GM19455 (cell line): ENCODE measurements at regions not wholly inside any gene's neighbourhood (a gene's known extent, or its start where the extent isn't known, plus 50 kb on each side); places are given as distances from the start of the nearest gene placed in this dataset.

Experiments used
- ATAC-seq: cut with Tn5 transposase; IDR thresholded peaks from one replicate; pipeline ENCODE4 v1.9.1; 2021; ENCODE audit not compliant: unreplicated experiment

DNA sequence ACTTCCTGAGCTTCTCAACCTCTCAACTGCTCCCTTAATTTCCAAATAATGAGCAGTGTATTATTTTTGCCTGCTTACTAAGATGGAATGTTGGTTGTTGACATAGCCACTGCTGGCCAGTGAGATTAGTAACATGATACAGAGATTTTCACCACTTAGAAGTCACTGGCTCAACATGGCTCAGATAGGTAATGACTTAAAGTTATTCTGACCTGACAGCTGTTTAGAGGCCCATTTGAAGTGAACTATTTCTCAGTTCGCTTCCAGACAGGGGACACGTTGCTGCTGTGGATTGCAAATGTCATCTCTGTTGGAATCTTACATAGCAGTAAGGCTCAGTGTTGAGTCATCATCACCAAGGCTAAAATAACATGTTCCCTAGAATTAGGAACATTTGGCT, 490.2 kb downstream of the TLE4 start:
- ATAC-seq = no peak

DNA sequence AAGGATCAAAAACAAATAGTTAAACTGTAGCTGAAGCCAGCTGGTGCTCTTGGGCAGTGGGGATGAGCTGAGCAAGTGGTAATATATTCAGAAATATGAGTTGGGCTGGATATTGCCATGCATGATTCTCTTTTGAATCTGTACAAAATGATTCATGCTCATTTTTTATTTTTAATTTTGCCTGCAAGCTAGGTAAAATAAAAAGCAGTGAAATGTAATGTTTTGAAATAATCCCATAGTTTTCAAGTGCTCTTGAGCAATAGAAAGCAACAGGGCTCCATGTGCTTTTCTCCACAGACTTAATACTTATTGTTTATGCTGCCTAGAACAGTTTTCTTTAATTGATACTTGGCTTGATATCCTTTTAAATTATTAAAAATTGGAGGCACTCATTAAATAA, 489.3 kb downstream of the TLE4 start:
- no peak for ATAC-seq

DNA sequence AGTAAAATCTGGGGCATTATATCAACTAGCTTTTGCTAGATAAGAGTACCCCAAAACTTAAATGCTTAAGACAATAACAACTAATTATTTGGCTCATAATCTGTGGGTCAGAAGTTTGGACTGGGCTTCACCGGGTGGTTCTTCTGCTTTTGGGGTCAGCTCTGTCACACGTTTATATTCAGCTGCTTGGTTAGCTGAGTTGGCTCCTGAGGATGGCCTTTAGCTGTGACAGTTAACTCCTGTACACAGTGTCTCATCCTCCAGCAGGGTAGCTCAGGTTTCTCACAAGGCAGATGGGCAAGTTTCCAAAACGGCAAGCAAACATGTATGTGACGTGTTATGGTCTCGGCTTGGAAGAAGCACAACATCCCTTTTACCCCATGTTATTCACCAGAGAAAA, 488.2 kb downstream of the TLE4 start:
- ATAC-seq = no peak

DNA sequence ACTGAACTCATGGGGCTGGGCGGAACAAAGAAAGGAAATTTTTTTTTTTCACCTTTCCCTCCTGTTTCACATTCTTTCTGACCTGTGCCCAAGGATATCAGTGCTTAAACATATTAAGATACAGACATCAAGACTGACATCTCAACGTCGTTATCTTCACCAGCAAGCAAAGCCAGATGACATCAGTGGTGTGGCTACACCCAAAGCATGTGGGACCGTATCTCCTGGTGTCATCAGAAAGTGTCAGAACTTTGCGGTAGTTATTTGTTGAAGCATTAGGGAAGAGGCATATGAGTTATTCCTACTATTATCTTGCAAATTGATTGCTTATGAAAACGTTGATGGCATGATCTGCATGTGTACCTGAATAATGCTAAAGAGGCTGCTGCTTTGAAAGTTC, 487.4 kb downstream of the TLE4 start:
- ATAC-seq = no peak

DNA sequence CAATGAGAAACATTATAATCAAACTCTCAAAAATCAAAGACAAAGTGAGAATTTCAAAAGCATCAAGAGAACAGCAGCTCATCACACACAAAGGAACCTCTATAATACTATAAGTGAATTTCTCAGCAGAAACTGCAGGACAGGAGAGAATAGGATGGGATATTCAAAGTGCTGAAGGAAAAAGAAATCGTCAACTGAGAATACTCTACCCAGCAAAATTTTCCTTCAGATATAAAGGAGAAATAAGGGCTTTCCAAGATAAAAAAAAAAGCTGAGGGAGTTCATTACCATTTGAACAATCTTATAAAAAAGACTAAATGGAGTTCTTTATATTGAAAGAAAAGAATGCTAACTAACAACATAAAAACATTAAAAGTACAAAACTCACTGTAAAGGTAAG, 481.1 kb downstream of the TLE4 start:
- ATAC-seq = no peak

DNA sequence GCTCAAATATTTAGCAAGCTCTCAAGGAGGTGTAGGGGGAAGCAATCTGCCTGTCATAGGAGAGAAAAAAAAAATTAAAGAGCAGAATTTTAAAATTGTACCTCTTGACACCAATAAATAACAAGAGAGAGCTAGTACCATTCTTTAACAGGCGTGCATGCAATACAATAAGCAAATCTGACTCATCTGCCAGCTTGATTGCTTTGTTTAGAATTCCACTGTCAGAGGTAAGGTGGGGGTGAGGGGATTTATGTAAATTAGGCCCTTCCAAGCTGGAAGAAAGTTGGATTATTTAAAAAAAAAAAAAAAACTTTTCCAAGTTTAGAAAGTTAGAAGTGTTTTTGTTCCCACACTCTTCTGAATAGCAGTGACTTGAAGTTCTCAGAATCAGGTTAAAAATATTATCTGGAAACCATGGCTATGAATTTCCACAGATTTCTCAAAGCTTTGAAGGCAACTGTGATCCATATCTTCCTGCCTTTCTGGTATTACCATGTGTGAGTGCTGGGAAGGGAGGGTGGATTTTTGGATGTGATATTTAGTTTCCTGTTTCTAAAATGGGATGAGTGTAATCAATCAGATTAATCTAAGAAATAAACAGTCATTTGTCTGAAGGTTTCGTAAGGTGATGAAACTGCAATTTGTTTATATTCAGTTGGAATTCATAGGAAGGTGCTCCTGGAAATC, 477.5 kb downstream of the TLE4 start:
- no peak for ATAC-seq

DNA sequence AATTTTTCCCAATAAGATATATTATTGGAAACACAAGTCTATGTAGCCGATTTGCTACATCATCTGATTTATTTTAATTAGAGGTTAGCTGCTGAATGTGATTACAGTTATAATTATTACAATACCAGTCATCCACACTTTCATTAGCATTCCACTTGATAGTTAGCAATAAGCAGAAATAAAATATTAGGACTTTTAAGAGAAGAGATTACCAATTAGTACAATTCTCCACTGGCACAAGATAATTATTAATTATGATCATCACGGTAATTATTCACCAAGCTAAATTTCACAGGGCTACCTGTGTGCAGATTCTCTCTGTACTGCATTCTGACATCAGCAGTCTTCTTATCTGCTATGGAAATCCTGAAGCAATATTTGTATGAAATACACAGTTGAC, 474.7 kb downstream of the TLE4 start:
- no peak for ATAC-seq

DNA sequence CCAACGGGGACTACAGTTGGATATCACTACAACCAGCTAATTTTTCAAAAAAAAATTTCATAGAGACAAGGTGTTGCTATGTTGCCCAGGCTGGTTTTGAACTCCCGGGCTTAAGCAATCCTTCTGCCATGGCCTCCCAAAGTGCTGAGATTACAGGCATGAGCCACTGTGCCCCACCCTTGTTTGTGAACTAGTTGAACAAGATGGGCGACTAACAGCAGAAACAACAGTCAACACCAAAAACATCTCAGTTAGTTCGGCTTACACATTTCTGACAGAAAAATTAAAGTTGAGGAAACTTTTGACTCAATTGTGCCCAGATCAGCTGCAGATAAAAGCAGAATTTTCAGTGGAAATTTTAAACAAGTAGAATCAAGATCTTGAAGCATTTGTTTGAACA, 470.1 kb downstream of the TLE4 start:
- no peak for ATAC-seq

DNA sequence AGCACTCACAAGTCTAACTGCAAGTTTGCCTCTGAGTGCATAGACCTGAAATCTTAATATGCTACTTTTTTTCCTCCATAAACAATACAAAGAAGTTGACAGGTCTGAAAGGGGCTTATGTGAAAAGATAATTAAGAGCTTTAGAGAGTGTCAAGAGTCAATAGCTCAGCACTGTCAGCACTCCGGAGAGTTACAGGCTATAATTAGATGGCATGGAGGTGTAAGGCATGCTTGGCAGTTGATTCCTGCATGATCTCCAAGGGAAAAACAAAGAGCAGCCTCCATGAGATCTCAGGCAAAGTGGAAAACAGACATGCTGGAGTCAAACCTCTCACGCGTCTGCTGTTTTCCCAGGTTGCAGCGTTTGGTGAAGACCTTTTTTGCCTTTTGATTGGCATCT, 468.7 kb downstream of the TLE4 start:
- no peak for ATAC-seq

DNA sequence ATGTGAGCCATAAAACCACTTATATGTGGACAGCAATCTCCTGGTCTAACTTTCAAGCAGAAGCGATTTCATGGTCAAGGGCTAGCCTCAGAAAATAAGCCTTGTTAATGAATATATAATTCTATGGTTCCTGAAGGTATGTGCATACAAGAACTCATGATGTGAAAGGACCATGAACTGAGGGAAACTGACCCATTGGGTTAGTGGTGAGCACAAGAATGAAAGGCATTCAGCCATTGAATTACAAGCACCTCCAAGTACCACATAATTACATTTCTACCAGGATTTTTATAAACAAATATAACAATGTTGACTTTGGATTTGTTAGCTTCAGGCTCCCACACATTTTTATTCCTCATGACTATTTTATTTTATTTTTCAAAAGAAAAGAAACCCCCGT, 459.0 kb downstream of the TLE4 start:
- ATAC-seq = no peak

DNA sequence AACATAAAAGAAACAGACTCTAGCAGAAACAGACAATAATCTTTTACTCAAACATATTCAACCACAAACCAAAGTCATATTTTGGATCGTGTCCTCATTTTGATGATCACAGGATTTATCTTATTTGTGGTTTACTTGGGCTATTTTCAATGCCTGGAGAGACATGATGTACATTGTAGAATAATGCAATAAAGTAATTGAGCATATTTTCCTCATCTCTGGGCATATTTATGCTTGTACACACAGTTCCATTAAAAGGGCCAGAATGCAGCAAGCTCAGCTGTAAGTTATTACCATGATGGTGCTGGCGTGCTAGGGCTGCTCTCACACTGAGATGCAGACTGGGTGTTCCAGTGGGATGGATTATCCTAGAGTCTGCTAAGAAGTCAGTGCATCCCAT, 456.7 kb downstream of the TLE4 start:
- no peak for ATAC-seq

DNA sequence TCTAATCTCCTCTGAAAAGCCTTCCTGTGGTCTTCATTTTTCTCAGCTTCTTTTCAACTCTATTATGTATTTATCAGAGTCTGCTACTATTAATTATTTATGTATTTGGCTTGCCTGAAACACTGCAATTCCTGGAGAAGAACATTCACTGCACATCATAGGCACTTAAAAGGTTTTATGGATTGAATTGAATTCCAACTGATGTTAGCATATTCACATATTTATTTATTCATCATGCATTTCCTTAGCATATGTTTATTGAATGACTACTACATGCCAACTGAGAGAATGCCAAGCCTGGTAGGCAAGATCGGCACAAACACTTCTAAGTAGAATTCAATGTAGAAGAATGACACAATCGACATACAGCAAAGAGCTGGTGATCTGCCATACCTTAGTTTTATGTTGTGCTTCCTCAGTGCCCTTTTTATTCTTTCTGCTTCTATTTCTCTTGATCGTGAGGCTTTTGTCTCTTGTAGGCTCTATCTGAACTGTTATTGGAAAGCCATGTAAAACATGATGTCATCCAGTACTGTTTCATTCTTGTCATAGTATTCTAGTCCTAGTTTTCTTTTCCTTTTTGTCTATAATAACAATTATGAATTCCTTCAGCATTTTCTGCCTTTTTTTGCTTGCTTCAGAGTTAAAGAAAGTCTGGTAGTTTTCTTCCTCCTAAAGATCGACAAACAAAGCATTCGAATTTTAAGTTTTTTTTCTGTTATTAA, 454.2 kb downstream of the TLE4 start:
- no peak for ATAC-seq

DNA sequence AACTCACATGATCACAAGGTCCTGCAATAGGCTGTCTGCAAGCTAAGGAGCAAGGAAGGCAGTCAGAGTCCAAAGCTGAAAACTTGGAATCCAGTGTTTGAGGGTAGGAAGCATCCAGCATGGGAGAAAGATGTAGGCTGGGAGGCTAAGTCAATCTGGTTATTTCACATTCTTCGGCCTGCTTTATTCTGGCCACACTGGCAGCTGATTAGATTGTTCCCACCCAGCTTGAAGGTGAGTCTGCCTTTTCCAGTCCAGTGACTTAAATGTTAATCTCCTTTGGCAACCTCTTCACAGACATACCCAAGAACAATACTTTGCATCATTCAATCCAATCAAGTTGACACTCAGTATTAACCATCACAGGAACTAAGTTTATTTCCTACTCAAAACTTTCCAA, 453.4 kb downstream of the TLE4 start:
- ATAC-seq = no peak

DNA sequence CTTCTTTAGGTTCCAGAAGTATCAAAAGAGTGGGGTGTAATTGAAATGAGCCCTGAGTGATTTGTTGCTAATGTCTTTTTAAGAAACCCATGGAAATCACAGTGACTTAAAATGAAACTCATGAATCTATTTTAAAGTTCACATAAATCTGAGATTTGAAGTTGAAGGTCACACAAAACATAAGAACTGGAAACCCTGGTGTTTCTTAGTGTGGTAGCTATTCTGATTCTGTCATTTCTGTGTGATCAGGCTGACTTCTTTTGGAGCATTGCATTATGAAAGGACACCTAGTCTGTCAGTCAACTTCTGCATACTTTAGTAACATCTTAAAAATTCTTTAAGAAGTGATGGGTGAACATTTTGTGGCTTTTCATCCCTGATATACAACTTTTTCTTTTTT, 448.8 kb downstream of the TLE4 start:
- ATAC-seq = no peak

DNA sequence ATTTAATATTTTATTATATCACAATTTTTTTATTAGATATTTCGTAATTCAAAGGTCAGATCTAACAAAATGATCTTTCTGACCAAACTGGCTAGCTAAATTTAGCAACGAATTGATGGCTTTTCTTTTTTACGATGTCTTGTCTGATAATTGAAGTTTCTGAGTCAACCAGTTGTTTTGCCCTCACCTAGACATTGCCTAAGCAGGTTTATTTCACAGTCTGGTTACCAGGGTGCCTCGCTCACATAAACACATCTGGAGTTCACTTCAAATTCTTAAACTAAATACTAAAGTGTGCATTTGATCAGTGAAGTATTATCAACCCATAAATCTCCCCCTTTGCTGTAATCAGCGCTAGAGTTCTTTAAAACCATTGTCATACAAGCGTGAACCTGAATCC, 448.3 kb downstream of the TLE4 start:
- ATAC-seq = no peak

DNA sequence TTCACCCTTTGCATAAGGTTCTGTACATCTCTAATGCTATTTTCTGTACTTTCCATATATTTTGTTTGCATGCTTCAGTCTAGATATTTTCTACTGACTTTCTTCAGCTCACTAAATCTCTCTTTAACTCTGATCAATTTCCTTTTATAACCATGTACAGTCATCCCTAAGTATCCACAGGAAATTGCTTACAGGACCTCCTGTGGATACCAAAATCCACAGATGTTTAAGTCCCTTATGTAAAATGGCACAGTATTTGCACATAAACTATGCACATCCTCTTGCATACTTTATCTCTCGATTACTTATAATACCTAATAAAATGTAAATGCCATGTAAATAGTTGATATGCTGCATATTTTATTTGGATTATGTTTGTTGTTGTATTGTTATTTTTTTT, 442.1 kb downstream of the TLE4 start:
- ATAC-seq = no peak

DNA sequence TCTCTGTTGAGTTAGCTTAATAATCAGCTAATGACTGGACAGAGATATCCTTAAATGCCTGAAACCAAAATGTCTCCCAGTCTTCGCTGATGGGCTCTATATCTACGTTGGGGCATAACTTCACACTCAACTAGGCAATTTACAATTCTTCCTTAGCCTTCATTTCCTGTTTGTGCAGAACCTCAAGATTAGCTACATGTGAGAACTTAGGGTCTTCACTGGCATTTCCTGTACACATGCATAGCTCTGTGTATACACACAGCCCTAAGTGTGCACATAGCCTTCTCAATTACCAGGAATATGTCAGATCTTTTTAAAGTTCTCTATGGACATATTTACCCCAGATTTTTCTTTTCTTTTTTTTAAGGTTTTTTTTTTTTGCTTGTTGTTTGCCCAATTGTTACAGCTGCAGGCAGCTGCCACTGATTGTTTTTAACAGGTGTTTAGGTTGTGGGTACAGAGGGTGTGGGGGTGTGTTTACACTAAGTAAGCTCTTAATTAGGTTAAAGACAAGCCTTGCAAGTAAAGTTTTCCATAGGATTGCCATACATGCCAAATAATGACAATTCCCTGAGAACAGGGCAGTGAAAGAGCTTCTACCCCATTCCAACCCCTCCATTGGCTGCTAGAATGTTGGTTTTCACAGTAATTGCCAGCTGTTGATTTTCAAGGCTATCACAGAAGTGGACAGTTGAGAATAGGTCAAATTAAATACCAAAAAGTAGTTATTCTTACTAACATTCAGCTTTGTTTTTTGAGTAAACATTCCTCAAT, 441.0 kb downstream of the TLE4 start:
- ATAC-seq = no peak

DNA sequence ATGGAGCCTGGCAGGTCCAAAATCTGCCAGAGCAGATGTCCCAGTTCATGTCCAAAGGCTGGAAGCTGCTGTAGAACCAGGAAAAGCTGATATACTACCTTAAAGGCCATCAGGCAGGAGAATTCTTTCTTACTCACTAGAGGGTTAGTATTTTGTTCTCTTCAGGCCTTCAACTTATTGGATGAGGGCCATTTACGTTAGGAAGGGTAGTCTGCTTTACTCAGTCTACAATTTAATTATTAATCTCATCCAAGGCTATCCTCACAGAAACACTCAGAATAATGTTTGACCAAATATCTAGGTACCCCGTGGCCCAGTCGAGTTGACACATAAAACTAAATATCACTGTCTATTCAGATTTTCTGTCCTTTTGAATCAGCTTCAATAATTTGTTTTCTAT, 437.4 kb downstream of the TLE4 start:
- ATAC-seq = no peak

DNA sequence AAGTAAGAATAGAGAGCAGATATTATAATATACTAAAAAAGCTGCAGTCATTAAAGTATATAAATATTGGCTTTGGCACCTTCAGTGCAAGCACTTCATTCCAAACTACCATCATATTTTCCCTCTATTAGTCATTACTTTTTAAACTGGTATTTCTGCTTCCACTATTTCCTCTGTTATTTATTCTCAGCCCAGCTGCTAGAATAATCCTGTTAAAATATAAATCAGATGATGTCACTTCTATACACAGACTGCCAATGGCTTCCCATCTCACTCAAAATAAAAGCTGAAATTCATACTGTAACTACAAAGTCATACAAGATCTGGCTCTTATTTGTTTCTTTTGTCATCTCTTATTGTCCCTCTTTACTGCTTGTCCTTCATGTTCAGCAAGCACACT, 432.9 kb downstream of the TLE4 start:
- no peak for ATAC-seq

DNA sequence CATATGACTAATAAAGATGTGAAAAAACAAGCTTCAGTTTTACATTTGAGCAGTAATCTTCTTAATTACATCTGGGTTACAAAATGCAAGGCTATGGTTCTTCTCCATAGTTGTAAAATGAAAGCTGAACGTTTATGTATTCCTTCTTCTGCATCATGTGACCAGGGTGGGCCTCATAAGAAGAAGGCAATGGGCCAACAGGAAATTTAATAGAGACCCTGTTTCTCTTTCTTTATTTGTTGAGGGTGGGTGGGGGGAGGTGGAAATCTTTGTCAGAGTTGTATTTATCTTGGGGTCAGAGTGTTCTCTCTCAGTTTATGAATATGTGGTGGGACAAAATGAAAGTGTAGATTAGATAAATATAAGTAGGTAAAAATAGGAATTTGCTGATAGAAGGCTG, 418.8 kb downstream of the TLE4 start:
- no peak for ATAC-seq

DNA sequence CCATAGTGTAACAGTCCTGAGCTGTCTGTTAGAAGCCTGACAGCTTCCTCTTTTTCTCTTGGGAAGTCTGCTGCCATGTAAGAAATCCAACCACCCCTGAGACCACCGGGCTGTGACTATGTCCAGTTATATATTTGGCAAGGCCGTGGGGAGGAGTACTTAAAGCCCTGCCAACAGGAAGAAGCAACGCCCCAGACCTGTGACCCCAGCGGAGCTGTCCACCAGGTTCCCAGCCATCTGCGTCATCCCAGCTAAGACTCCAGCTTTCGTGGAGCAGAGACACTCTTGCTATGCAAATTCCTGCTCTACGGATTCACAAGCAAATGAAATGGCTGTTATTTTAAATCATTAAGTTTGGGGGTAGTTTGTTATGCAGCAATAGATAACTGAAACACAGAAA, 417.3 kb downstream of the TLE4 start:
- ATAC-seq = no peak

DNA sequence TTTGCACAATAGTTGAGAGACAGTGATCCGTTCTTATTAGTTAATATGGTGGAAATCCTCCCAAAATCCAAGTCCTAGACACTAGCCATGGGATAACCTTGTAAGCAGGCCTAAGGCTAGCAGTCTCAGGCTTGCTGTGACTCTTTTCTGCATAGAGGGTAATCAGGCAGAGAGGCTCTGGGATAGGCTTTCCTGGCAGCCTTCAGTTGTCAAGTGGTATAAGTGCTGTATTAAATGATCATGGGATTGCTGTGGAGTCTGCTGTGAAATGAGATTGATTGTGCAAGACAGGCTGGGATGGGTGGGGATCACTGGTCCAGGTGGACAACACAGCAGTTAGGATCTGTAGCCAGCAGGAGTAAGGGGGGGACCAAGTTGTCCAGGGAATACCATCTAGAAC, 416.4 kb downstream of the TLE4 start:
- no peak for ATAC-seq
